Fibroblast of skin of left biceps (primary cell): ENCODE measurements at regions not wholly inside any gene's neighbourhood (a gene's known extent, or its start where the extent isn't known, plus 50 kb on each side); places are given as distances from the start of the nearest gene placed in this dataset.

Experiments used
- DNase-seq, 2 experiments: peaks; one replicate each; pipeline ENCODE4 v3.0.0-alpha.2; 2013; ENCODE audit warnings: low read depth in 2 of 2

- DNase-seq: no peak
Measured at GRCh38 chr18:54020966-54021365, 203.5 kb downstream of the MBD2 start.

GRCh38 chr18:54020156-54020745 is 204.2 kb downstream of the MBD2 start:
- peak; percentile 69 to 78 for DNase-seq

GRCh38 chr18:54019641-54020040 is 204.8 kb downstream of the MBD2 start:
- no peak for DNase-seq

- DNase-seq: no peak
Measured at GRCh38 chr18:54013452-54013851, 211.0 kb downstream of the MBD2 start.

- no peak for DNase-seq
Measured at GRCh38 chr18:54004828-54005227, 219.6 kb downstream of the MBD2 start.

- no peak for DNase-seq
Measured at GRCh38 chr18:54003195-54003594, 221.3 kb downstream of the MBD2 start.

- no peak for DNase-seq
Measured at GRCh38 chr18:53997064-53997463, 227.4 kb downstream of the MBD2 start.

- DNase-seq: no peak
Measured at GRCh38 chr18:53994016-53994415, 230.5 kb downstream of the MBD2 start.

GRCh38 chr18:53991805-53992204 is 232.7 kb downstream of the MBD2 start:
- peak in 1 of 2 experiments; percentile 18 for DNase-seq

- DNase-seq: peak; percentile 64 to 71
Measured at GRCh38 chr18:53991202-53991601, 233.3 kb downstream of the MBD2 start.

- no peak for DNase-seq
Measured at GRCh38 chr18:53990485-53990884, 234.0 kb downstream of the MBD2 start.

- peak; percentile 23 to 24 for DNase-seq
Measured at GRCh38 chr18:53984021-53984420, 240.4 kb downstream of the MBD2 start.

GRCh38 chr18:53971331-53971730 is 253.1 kb downstream of the MBD2 start:
- DNase-seq: no peak

GRCh38 chr18:53952700-53953099 is 271.8 kb downstream of the MBD2 start:
- DNase-seq: no peak

- DNase-seq: no peak
Measured at GRCh38 chr18:53950545-53950944, 273.9 kb downstream of the MBD2 start.

GRCh38 chr18:53948991-53949390 is 275.5 kb downstream of the MBD2 start:
- peak; percentile 36 to 44 for DNase-seq

GRCh38 chr18:53947092-53947640 is 277.3 kb downstream of the MBD2 start:
- no peak for DNase-seq

- peak; percentile 92 to 93 for DNase-seq
Measured at GRCh38 chr18:53946594-53946993, 277.9 kb downstream of the MBD2 start.

- no peak for DNase-seq
Measured at GRCh38 chr18:53944721-53945120, 279.7 kb downstream of the MBD2 start.

GRCh38 chr18:53943326-53943860 is 281.1 kb downstream of the MBD2 start:
- peak; percentile 86 to 89 for DNase-seq

- no peak for DNase-seq
Measured at GRCh38 chr18:53941601-53942338, 282.7 kb downstream of the MBD2 start.

GRCh38 chr18:53937037-53937436 is 287.4 kb downstream of the MBD2 start:
- no peak for DNase-seq

GRCh38 chr18:53935803-53936202 is 288.7 kb downstream of the MBD2 start:
- no peak for DNase-seq
